CD4-positive, alpha-beta T cell (primary cell): ENCODE measurements at regions not wholly inside any gene's neighbourhood (a gene's known extent, or its start where the extent isn't known, plus 50 kb on each side); places are given as distances from the start of the nearest gene placed in this dataset.

ENCODE experiments used
- ATAC-seq: fragments of 200-7000 bp; cut with Tn5 transposase; one replicate; pipeline ENCODE4 v1.10.0; 2022; ENCODE audit warnings: mild to moderate bottlenecking; ENCODE audit not compliant: poor library complexity
- CTCF ChIA-PET: fragments of 350-600 bp; sonication (Branson Sonifier 250); formaldehyde crosslinking; loops from one replicate; lab custom pipeline; 2021; ENCODE audit warnings: antibody characterized with exemption, inconsistent platforms; lab: Charles Lee
- POLR2A ChIA-PET: fragments of 350-600 bp; sonication (Branson Sonifier 250); formaldehyde crosslinking; loops from one replicate; lab custom pipeline; 2021; ENCODE audit warnings: antibody characterized with exemption, inconsistent platforms; lab: Charles Lee
- DNase-seq, 14 experiments: peaks; one replicate each; pipeline ENCODE4 v3.0.0-alpha.2; 2013 to 2020; ENCODE audit warnings: mixed read lengths in 2 of 14
- H3K27ac ChIP-seq, 2 donors: one replicate each; pipeline versions ENCODE4 v1.5.1 to v1.7.0; 2013; ENCODE audit warnings: low read length in 2 of 2, low read depth in 1 of 2, mild to moderate bottlenecking in 1 of 2
- H3K27me3 ChIP-seq, 2 experiments: 1 replicate in 1 of 2; 2 replicates in 1 of 2; pipeline versions ENCODE4 v1.6.1 to v1.7.0; 2013; ENCODE audit warnings: low read length in 2 of 2, control low read depth in 1 of 2, mild to moderate bottlenecking in 1 of 2, moderate library complexity in 1 of 2; ENCODE audit not compliant: insufficient read depth in 2 of 2, control insufficient read depth in 1 of 2
- H3K36me3 ChIP-seq: one replicate; pipeline ENCODE4 v1.6.1; 2013; ENCODE audit warnings: low read length, control low read depth; ENCODE audit not compliant: insufficient read depth
- H3K4me1 ChIP-seq: one replicate; pipeline ENCODE4 v1.6.1; 2013; ENCODE audit warnings: low read length, control low read depth; ENCODE audit not compliant: insufficient read depth
- H3K4me3 ChIP-seq: one replicate; pipeline ENCODE4 v1.5.1; 2013; ENCODE audit warnings: mild to moderate bottlenecking, low read length, moderate library complexity
- H3K9me3 ChIP-seq, 2 experiments: 1 replicate in 1 of 2; 2 replicates in 1 of 2; pipeline versions ENCODE4 v1.6.1 to v1.7.0; 2013; ENCODE audit warnings: low read length in 2 of 2, mild to moderate bottlenecking in 2 of 2, control low read depth in 1 of 2, moderate library complexity in 1 of 2; ENCODE audit not compliant: control insufficient read depth in 1 of 2, insufficient read depth in 1 of 2
- H3K27ac Mint-ChIP-seq: one replicate; pipeline ENCODE4 v1.8.0; 2020; ENCODE audit warnings: mixed read lengths
- H3K27me3 Mint-ChIP-seq: one replicate; pipeline ENCODE4 v1.8.0; 2021; ENCODE audit warnings: mixed read lengths
- H3K36me3 Mint-ChIP-seq: one replicate; pipeline ENCODE4 v1.8.0; 2021; ENCODE audit warnings: low read depth, mixed read lengths
- H3K4me1 Mint-ChIP-seq: one replicate; pipeline ENCODE4 v1.8.0; 2021; ENCODE audit warnings: low read depth, mixed read lengths
- H3K4me3 Mint-ChIP-seq: one replicate; pipeline ENCODE4 v1.8.0; 2020; ENCODE audit warnings: mild to moderate bottlenecking, mixed read lengths
- H3K9me3 Mint-ChIP-seq: one replicate; pipeline ENCODE4 v1.8.0; 2020; ENCODE audit warnings: mixed read lengths
- CTCF ChIP-seq: fragments of 200-600 bp; IDR thresholded peaks from one replicate; pipeline ENCODE4 v1.8.0; 2022; ENCODE audit warnings: antibody characterized with exemption, mild to moderate bottlenecking
- intact Hi-C, 2 experiments: fragments of 100-400 bp; cut with DNase I in 1 of 2; cut with micrococcal nuclease in 1 of 2; formaldehyde crosslinking; loops; one replicate each; pipeline versions ENCODE4 v1.15.1 to v1.9.0; 2023 to 2025; cut with DNase I, micrococcal nuclease

- no peak for DNase-seq
These were observed 111.8 kb upstream of the SEMA6A start for GRCh38 chr5:116686438-116686837.

GRCh38 chr5:116685931-116686330, 111.3 kb upstream of the SEMA6A start:
- Histone ChIP-seq H3K36me3 (no peaks in the 10 kb centered on the region), H3K27ac (no peak overlapping the region), H3K4me1 (no peaks in the 10 kb centered on the region), H3K27me3 (no peaks in the 10 kb centered on the region), H3K4me3 (no peak overlapping the region), H3K9me3 (no peaks in the 10 kb centered on the region)
- Mint-ChIP-seq H3K4me1 (no peaks in the 10 kb centered on the region), H3K9me3 (no peaks in the 10 kb centered on the region), H3K4me3 (no peak overlapping the region), H3K36me3 (no peaks in the 10 kb centered on the region), H3K27me3 (no peaks in the 10 kb centered on the region), H3K27ac (no peak overlapping the region)
- no peak for ATAC-seq
- no peak for TF ChIP-seq CTCF
- no peak for DNase-seq
- ChIA-PET POLR2A (no interaction called here), CTCF (no interaction called here)
- intact Hi-C loops, result no loop called here

More at GRCh38 chr5:116686438-116686837, 111.8 kb upstream of the SEMA6A start:
- intact Hi-C loops, result no loop called here
- ATAC-seq, result no peak
- ChIA-PET CTCF (no interaction called here), POLR2A (no interaction called here)
- no peak for TF ChIP-seq CTCF
- no peak overlapping the region for H3K4me3 ChIP-seq
- H3K27ac ChIP-seq, result no peak overlapping the region
- H3K9me3 ChIP-seq, result no peaks in the 10 kb centered on the region
- H3K27me3 ChIP-seq, result no peaks in the 10 kb centered on the region
- Mint-ChIP-seq H3K27ac (no peak overlapping the region), H3K36me3 (no peaks in the 10 kb centered on the region), H3K27me3 (no peaks in the 10 kb centered on the region), H3K4me1 (no peaks in the 10 kb centered on the region), H3K4me3 (no peak overlapping the region), H3K9me3 (no peaks in the 10 kb centered on the region)
- no peaks in the 10 kb centered on the region for H3K4me1 ChIP-seq
- H3K36me3 ChIP-seq, result no peaks in the 10 kb centered on the region

- Histone ChIP-seq H3K4me3 (no peak overlapping the region), H3K27me3 (no peaks in the 10 kb centered on the region), H3K27ac (no peak overlapping the region), H3K9me3 (no peaks in the 10 kb centered on the region), H3K36me3 (no peaks in the 10 kb centered on the region), H3K4me1 (no peaks in the 10 kb centered on the region)
- intact Hi-C loops, result no loop called here
- H3K27me3 Mint-ChIP-seq, result no peaks in the 10 kb centered on the region
- TF ChIP-seq CTCF, result no peak
- no peaks in the 10 kb centered on the region for H3K4me1 Mint-ChIP-seq
- no peak for DNase-seq
- CTCF ChIA-PET, result no interaction called here
- no peaks in the 10 kb centered on the region for H3K36me3 Mint-ChIP-seq
- no peak overlapping the region for H3K27ac Mint-ChIP-seq
- no peak overlapping the region for H3K4me3 Mint-ChIP-seq
- POLR2A ChIA-PET, result no interaction called here
- no peaks in the 10 kb centered on the region for H3K9me3 Mint-ChIP-seq
- no peak for ATAC-seq
These were observed 110.4 kb upstream of the SEMA6A start for GRCh38 chr5:116685069-116685468.
